C4-2B (cell line): ENCODE measurements at regions not wholly inside any gene's neighbourhood (a gene's known extent, or its start where the extent isn't known, plus 50 kb on each side); places are given as distances from the start of the nearest gene placed in this dataset.
"Not testable (repeated sequence)": the region's sequence is repeated elsewhere in the genome, so short reads cannot be mapped to it uniquely, and the experiment has no call there.

ENCODE experiments used
- H3K27ac ChIP-seq: fragments of 450-650 bp; 2 replicates; pipeline ENCODE4 v1.5.1; 2017
- ZFX ChIP-seq: fragments of 450-650 bp; IDR thresholded peaks from 2 replicates; pipeline ENCODE4 v1.6.1; 2017
- TF ChIP-seq, protein P1 (sequence below): fragments of 450-650 bp; conservative IDR thresholded peaks from 2 replicates; pipeline ENCODE4 v1.5.1; 2017; ENCODE audit warnings: mild to moderate bottlenecking

- TF ChIP-seq, protein P1, sequence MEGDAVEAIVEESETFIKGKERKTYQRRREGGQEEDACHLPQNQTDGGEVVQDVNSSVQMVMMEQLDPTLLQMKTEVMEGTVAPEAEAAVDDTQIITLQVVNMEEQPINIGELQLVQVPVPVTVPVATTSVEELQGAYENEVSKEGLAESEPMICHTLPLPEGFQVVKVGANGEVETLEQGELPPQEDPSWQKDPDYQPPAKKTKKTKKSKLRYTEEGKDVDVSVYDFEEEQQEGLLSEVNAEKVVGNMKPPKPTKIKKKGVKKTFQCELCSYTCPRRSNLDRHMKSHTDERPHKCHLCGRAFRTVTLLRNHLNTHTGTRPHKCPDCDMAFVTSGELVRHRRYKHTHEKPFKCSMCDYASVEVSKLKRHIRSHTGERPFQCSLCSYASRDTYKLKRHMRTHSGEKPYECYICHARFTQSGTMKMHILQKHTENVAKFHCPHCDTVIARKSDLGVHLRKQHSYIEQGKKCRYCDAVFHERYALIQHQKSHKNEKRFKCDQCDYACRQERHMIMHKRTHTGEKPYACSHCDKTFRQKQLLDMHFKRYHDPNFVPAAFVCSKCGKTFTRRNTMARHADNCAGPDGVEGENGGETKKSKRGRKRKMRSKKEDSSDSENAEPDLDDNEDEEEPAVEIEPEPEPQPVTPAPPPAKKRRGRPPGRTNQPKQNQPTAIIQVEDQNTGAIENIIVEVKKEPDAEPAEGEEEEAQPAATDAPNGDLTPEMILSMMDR, result no peak
- no peak for TF ChIP-seq ZFX
- no peak overlapping the region for H3K27ac ChIP-seq
Observed at GRCh38 chr15:58318517-58318916, 113.3 kb upstream of the LIPC start.

GRCh38 chr15:58321034-58321433 is 110.8 kb upstream of the LIPC start:
- TF ChIP-seq, protein P1, result no peak
- TF ChIP-seq ZFX, result no peak
- no peak overlapping the region for H3K27ac ChIP-seq

DNA sequence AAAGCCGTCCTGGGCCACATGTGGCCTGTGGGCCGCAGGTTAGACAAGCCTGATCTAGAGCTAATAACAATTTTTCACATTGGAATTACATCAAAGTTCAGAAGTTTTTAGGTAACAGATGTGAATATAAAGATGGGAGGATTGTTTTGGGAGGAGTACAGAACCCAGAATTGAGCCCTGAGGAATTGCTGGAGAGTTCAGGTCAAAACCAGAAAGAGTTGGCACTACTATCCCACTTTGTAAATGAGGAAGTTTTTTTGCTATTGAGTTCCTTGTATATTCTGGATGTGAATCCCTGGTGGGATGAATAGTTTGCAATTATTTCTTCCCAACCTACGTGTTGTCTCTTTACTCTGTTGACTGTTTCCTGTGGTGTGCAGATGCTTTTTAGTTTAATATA is 109.5 kb upstream of the LIPC start:
- H3K27ac ChIP-seq, result no peak overlapping the region
- TF ChIP-seq ZFX, result no peak
- TF ChIP-seq, protein P1, result no peak

DNA sequence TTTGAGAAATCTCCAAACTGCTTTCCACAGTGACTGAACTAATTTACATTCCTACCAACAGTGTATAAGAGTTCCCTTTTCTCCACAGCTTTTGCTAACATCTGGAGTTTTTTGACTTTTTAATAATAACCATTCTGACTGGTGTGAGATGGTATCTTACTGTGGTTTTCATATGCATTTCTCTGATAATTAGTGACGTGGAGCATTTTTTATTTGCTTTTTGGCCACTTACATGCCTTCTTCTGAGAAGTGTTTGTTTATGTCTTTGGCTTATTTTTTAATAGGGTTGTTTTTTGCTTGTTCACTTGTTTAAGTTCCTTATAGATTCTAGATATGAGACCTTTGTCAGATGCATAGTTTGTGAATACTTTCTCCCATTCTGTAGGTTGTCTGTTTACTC is 108.5 kb upstream of the LIPC start:
- H3K27ac ChIP-seq, result not testable (repeated sequence)

DNA sequence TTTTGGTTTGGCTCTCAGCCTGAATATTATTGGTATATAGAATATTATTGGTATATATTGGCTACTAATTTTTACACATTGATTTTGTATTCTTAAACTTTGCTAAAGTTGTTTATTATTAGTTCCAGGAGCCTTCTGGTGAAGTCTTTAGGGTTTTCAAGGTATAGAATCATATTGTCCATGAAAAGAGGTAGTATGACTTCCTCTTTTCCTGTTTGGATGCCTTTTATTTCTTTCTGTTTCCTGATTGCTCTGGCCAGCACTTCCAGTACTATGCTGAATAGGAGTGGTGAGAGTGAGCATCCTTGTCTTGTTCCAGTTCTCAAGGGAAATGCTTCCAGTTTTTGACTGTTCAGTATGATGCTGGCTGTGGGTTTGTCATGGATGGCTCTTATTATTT is 107.3 kb upstream of the LIPC start:
- no peak for TF ChIP-seq ZFX
- TF ChIP-seq, protein P1, result no peak
- no peak overlapping the region for H3K27ac ChIP-seq

GRCh38 chr15:58327958-58328357 is 103.8 kb upstream of the LIPC start:
- H3K27ac ChIP-seq, result no peak overlapping the region
- TF ChIP-seq, protein P1, result no peak
- no peak for TF ChIP-seq ZFX

DNA sequence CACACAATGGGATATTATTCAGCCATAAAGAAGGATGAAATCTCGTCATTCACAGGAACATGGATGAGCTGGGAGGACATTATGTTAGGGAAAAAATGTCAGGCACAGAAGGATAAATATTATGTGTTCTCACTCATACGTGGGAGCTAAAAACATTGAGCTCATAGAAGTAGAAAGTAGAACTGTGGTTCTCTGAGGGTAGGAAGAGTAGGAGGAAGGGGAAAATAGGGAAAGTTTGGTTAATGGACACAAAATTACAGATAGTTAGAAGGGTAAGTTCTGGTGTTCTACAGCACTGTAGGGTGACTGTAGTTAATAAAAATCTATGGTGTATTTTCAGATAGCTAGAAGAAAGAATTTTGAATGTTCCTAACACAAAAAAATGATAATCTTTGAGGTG is 102.6 kb upstream of the LIPC start:
- no peak for TF ChIP-seq ZFX
- TF ChIP-seq, protein P1, result no peak
- peak overlapping the region; percentile 100; the same call in 1 of the 2 replicates for H3K27ac ChIP-seq

GRCh38 chr15:58329781-58330671 is 101.8 kb upstream of the LIPC start:
- peak overlapping the region; percentile 100 for H3K27ac ChIP-seq
- no peak for TF ChIP-seq ZFX
- TF ChIP-seq, protein P1, result no peak
